ENCODE measurements at regions not wholly inside any gene's neighbourhood (a gene's known extent, or its start where the extent isn't known, plus 50 kb on each side); places are given as distances from the start of the nearest gene placed in this dataset.

DNA sequence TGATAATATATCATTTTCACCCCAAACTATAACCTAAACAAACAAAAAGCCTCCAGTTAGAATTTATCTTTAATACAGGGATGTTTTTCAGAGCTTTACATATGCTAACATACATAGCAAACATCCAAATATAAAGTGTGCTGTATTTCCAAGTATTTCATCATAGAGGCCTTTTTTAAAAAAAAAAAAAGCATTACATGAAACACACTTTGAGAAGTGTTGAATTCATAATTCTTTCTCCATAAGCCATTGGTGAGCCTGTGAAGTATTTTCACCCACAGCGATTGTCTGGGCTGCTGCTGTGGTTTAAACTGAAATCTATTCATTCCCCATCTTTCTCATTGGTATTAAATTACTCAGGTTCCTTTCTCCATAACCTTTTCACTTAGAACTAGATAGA lies 503.4 kb upstream of the CDH8 start:
- H3K4me1 ChIP-seq = no peaks in the 10 kb centered on the region
- no peaks in the 10 kb centered on the region for H3K27me3 ChIP-seq
- no peaks in the 10 kb centered on the region for H3K36me3 ChIP-seq
- TF ChIP-seq, protein P1, sequence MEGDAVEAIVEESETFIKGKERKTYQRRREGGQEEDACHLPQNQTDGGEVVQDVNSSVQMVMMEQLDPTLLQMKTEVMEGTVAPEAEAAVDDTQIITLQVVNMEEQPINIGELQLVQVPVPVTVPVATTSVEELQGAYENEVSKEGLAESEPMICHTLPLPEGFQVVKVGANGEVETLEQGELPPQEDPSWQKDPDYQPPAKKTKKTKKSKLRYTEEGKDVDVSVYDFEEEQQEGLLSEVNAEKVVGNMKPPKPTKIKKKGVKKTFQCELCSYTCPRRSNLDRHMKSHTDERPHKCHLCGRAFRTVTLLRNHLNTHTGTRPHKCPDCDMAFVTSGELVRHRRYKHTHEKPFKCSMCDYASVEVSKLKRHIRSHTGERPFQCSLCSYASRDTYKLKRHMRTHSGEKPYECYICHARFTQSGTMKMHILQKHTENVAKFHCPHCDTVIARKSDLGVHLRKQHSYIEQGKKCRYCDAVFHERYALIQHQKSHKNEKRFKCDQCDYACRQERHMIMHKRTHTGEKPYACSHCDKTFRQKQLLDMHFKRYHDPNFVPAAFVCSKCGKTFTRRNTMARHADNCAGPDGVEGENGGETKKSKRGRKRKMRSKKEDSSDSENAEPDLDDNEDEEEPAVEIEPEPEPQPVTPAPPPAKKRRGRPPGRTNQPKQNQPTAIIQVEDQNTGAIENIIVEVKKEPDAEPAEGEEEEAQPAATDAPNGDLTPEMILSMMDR (IDR thresholded peaks at IDR 0.05; ENCODE audit: low read depth, low read length) = no peak
- no peak overlapping the region for H3K4me3 ChIP-seq (ENCODE audit: low read depth, low read length)
- no peaks in the 10 kb centered on the region for H3K9me3 ChIP-seq
- no peak for DNase-seq

DNA sequence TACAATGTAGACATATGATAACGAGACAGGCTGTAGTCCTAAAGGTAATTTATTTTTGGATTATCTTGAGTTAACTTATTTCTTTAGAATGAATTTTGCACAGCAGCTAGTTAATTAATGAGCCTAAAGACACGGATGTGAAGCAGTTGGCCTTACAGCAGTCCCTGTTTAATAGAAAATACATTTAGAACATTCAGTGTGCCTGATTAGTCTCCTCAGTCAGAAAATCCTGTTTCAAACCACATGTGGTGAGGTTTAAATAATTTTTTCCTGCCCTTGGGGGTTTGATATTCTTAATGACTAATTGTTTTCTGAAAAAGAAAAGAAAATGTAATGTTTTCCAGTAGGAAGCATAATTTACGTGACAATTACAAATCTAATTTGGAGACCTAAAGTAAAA lies 494.2 kb upstream of the CDH8 start:
- Histone ChIP-seq H3K9me3 (no peaks in the 10 kb centered on the region), H3K4me1 (no peaks in the 10 kb centered on the region), H3K27me3 (no peaks in the 10 kb centered on the region), H3K36me3 (no peaks in the 10 kb centered on the region), H3K4me3 (ENCODE audit: low read depth, low read length) (no peak overlapping the region)
- no peak for DNase-seq
- TF ChIP-seq, protein P1 (IDR thresholded peaks at IDR 0.05; ENCODE audit: low read depth, low read length) = no peak

DNA sequence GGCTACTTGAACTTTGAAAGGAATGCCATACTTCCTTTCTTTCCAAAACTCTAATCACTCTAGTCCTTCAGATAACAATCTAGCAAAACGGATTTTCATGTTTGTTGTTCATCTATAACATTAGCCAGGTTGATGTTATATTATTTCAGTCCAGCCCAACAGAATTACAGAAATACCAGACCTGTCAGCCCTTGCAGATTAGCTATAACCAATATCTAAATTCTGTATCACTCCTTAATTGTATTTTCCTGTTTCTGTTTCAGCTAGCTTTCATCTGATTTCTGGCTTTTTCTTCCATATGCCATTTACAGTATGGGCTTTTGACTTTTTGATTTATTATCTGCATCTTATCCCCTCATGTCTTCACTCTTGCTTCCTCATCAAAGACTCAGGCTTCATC lies 479.8 kb upstream of the CDH8 start:
- Histone ChIP-seq H3K4me1 (no peaks in the 10 kb centered on the region), H3K4me3 (ENCODE audit: low read depth, low read length) (no peak overlapping the region), H3K27me3 (no peaks in the 10 kb centered on the region), H3K9me3 (no peaks in the 10 kb centered on the region; the same call in 1 of the 2 replicates), H3K36me3 (no peaks in the 10 kb centered on the region)
- TF ChIP-seq, protein P1 (IDR thresholded peaks at IDR 0.05; ENCODE audit: low read depth, low read length) = no peak
- no peak for DNase-seq

DNA sequence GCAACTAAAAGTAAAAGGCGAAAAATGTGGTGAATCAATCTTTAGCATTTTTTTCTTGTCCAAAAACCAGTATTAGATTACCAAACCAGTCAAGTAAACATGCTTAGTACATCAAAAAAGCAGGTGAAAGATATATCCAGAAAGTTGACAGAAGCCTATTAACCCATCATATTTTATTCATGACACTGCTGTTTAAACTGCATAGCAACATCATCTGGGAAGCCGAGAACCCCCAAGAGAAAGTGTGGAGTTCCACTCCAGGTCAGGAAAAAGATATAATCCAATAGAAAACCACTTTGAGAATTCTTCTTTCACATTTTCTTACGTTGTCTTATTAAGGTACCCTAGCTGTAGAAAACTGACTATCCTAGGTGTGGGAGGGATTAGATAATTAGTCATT lies 466.8 kb upstream of the CDH8 start:
- H3K27me3 ChIP-seq = no peaks in the 10 kb centered on the region
- H3K4me3 ChIP-seq (ENCODE audit: low read depth, low read length) = no peak overlapping the region
- TF ChIP-seq, protein P1 (IDR thresholded peaks at IDR 0.05; ENCODE audit: low read depth, low read length) = no peak
- H3K9me3 ChIP-seq = no peaks in the 10 kb centered on the region
- DNase-seq = no peak
- no peaks in the 10 kb centered on the region for H3K4me1 ChIP-seq
- no peaks in the 10 kb centered on the region for H3K36me3 ChIP-seq

DNA sequence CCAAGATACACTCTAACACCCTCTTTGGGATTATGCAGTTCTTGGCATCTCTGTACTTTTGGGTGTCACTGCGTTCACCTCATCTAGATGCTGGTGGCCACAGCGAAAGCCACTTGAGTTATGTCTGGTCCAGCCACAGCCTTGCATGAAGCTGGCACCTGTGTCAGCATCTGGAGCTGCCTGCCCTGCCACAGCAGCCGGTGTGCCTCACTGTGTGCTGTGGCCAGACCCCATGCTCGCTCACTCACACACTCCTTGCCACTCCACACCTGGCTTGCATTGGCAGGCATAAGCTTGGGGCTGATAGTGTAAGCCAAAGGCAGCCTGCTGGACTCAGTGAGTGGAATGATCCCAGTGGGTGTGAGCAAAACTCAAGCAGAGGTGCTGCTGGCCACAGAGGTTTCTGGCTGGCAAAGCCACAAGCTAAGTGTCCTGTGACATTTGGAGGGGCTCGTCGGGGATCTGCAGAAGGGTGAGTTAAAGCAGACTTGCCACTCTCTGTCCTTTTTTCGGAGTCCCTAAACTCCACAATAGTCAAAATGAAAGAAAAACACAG lies 442.7 kb upstream of the CDH8 start:
- no peak overlapping the region for H3K4me3 ChIP-seq (ENCODE audit: low read depth, low read length)
- H3K27me3 ChIP-seq = no peaks in the 10 kb centered on the region
- DNase-seq = no peak
- no peaks in the 10 kb centered on the region for H3K36me3 ChIP-seq
- H3K4me1 ChIP-seq = no peaks in the 10 kb centered on the region
- TF ChIP-seq, protein P1 (IDR thresholded peaks at IDR 0.05; ENCODE audit: low read depth, low read length) = no peak
- peaks cover 3% of the 10 kb centered on the region; the same call in 1 of the 2 replicates for H3K9me3 ChIP-seq

DNA sequence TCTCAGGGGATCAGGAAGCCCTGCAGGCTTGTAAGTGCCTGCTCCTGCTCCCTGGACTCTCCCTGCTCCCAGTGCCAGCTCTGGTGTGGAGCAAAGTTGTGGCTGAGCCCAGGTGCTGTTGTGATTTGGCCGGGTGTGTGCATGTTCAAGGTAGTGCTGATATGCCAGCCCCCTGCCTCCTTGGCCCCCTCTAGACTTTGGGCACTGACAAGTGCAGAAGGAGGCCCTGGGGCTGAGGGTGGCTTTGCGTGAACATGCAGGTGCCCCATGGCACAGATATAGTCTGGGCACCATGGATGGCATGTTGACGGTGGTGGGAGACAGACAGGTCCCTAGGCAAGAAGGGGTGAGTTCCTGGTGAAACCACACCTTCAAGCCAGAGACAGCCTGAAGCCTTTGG lies 441.6 kb upstream of the CDH8 start:
- no peak overlapping the region for H3K4me3 ChIP-seq (ENCODE audit: low read depth, low read length)
- no peaks in the 10 kb centered on the region for H3K4me1 ChIP-seq
- H3K27me3 ChIP-seq = no peaks in the 10 kb centered on the region
- H3K36me3 ChIP-seq = no peaks in the 10 kb centered on the region
- DNase-seq = no peak
- TF ChIP-seq, protein P1 (IDR thresholded peaks at IDR 0.05; ENCODE audit: low read depth, low read length) = no peak
- peaks cover 3% of the 10 kb centered on the region; the same call in 1 of the 2 replicates for H3K9me3 ChIP-seq
